ENCODE measurements at regions not wholly inside any gene's neighbourhood (a gene's known extent, or its start where the extent isn't known, plus 50 kb on each side); places are given as distances from the start of the nearest gene placed in this dataset.

- TF ChIP-seq, protein P1, sequence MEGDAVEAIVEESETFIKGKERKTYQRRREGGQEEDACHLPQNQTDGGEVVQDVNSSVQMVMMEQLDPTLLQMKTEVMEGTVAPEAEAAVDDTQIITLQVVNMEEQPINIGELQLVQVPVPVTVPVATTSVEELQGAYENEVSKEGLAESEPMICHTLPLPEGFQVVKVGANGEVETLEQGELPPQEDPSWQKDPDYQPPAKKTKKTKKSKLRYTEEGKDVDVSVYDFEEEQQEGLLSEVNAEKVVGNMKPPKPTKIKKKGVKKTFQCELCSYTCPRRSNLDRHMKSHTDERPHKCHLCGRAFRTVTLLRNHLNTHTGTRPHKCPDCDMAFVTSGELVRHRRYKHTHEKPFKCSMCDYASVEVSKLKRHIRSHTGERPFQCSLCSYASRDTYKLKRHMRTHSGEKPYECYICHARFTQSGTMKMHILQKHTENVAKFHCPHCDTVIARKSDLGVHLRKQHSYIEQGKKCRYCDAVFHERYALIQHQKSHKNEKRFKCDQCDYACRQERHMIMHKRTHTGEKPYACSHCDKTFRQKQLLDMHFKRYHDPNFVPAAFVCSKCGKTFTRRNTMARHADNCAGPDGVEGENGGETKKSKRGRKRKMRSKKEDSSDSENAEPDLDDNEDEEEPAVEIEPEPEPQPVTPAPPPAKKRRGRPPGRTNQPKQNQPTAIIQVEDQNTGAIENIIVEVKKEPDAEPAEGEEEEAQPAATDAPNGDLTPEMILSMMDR (IDR thresholded peaks at IDR 0.05; ENCODE audit: partially characterized antibody, unreplicated experiment) = no peak
- no peak overlapping the region for H3K4me3 Mint-ChIP-seq (ENCODE audit: unreplicated experiment)
- no peak for DNase-seq
- H3K9me3 Mint-ChIP-seq (ENCODE audit: unreplicated experiment) = peaks cover 43% of the 10 kb centered on the region
- peaks cover 19% of the 10 kb centered on the region for H3K27me3 Mint-ChIP-seq (ENCODE audit: unreplicated experiment)
- no peak overlapping the region for H3K27ac Mint-ChIP-seq (ENCODE audit: unreplicated experiment)
- peaks cover 30% of the 10 kb centered on the region for H3K36me3 Mint-ChIP-seq (ENCODE audit: unreplicated experiment)
- no peaks in the 10 kb centered on the region for H3K4me1 Mint-ChIP-seq (ENCODE audit: low read depth, unreplicated experiment)
Measured at GRCh38 chr20:29299811-29300578, 1957.5 kb upstream of the DEFB115 start.

- no peak for DNase-seq
- no peaks in the 10 kb centered on the region for H3K4me1 Mint-ChIP-seq (ENCODE audit: low read depth, unreplicated experiment)
- TF ChIP-seq, protein P1 (IDR thresholded peaks at IDR 0.05; ENCODE audit: partially characterized antibody, unreplicated experiment) = no peak
- no peak overlapping the region for H3K4me3 Mint-ChIP-seq (ENCODE audit: unreplicated experiment)
- H3K27ac Mint-ChIP-seq (ENCODE audit: unreplicated experiment) = no peak overlapping the region
- peaks cover 52% of the 10 kb centered on the region for H3K9me3 Mint-ChIP-seq (ENCODE audit: unreplicated experiment)
- H3K27me3 Mint-ChIP-seq (ENCODE audit: unreplicated experiment) = peaks cover 28% of the 10 kb centered on the region
- H3K36me3 Mint-ChIP-seq (ENCODE audit: unreplicated experiment) = peaks cover 34% of the 10 kb centered on the region
Measured at GRCh38 chr20:29300579-29301551, 1956.6 kb upstream of the DEFB115 start.

DNA sequence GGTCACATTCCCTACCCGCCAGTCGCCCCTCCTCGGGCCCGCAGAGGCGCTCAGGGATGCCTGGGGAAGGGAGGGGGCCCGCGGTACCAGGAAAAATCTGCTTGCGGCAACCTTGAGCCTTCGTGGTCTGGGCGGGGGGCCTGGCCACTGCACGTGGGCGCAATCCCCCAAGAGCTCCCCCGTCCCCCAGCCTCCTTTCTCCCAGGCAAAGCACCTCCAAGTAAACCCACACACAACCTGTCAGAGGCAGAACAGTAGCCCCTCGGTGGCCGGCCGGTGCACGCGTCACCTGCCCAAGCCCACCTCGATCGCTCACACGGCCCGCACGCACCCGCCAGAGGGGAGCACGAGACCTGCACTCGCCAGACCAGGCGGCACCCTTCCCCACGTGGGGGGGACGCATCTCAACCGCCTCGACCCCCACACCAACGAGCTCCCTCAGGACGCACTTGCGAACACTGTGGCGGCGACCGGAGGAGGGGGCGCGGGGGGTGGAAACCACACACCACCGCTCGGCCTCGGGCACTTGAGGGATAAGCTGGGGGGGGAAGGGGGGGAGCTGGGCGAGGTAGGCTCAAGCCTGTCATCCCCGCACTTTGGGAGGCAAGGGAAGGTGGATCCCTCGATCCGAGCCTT is 1955.7 kb upstream of the DEFB115 start:
- no peak for DNase-seq
- Mint-ChIP-seq H3K36me3 (ENCODE audit: unreplicated experiment) (peaks cover 38% of the 10 kb centered on the region), H3K4me3 (ENCODE audit: unreplicated experiment) (no peak overlapping the region), H3K4me1 (ENCODE audit: low read depth, unreplicated experiment) (no peaks in the 10 kb centered on the region), H3K27me3 (ENCODE audit: unreplicated experiment) (peaks cover 32% of the 10 kb centered on the region), H3K9me3 (ENCODE audit: unreplicated experiment) (peaks cover 54% of the 10 kb centered on the region), H3K27ac (ENCODE audit: unreplicated experiment) (no peak overlapping the region)
- TF ChIP-seq, protein P1 (IDR thresholded peaks at IDR 0.05; ENCODE audit: partially characterized antibody, unreplicated experiment) = no peak

GRCh38 chr20:29302979-29303644 is 1954.4 kb upstream of the DEFB115 start:
- no peak overlapping the region for H3K27ac Mint-ChIP-seq (ENCODE audit: unreplicated experiment)
- H3K27me3 Mint-ChIP-seq (ENCODE audit: unreplicated experiment) = peaks cover 36% of the 10 kb centered on the region
- H3K9me3 Mint-ChIP-seq (ENCODE audit: unreplicated experiment) = peaks cover 55% of the 10 kb centered on the region
- TF ChIP-seq, protein P1 (IDR thresholded peaks at IDR 0.05; ENCODE audit: partially characterized antibody, unreplicated experiment) = no peak
- H3K4me1 Mint-ChIP-seq (ENCODE audit: low read depth, unreplicated experiment) = no peaks in the 10 kb centered on the region
- no peak for DNase-seq
- peaks cover 33% of the 10 kb centered on the region for H3K36me3 Mint-ChIP-seq (ENCODE audit: unreplicated experiment)
- H3K4me3 Mint-ChIP-seq (ENCODE audit: unreplicated experiment) = no peak overlapping the region

All from glutamatergic neuron (in vitro differentiated cells).